HG03108 (cell line): ENCODE measurements at regions not wholly inside any gene's neighbourhood (a gene's known extent, or its start where the extent isn't known, plus 50 kb on each side); places are given as distances from the start of the nearest gene placed in this dataset.

Experiments
- ATAC-seq: cut with Tn5 transposase; IDR thresholded peaks from one replicate; pipeline ENCODE4 v1.9.1; 2021; ENCODE audit warnings: moderate library complexity; ENCODE audit not compliant: unreplicated experiment

DNA sequence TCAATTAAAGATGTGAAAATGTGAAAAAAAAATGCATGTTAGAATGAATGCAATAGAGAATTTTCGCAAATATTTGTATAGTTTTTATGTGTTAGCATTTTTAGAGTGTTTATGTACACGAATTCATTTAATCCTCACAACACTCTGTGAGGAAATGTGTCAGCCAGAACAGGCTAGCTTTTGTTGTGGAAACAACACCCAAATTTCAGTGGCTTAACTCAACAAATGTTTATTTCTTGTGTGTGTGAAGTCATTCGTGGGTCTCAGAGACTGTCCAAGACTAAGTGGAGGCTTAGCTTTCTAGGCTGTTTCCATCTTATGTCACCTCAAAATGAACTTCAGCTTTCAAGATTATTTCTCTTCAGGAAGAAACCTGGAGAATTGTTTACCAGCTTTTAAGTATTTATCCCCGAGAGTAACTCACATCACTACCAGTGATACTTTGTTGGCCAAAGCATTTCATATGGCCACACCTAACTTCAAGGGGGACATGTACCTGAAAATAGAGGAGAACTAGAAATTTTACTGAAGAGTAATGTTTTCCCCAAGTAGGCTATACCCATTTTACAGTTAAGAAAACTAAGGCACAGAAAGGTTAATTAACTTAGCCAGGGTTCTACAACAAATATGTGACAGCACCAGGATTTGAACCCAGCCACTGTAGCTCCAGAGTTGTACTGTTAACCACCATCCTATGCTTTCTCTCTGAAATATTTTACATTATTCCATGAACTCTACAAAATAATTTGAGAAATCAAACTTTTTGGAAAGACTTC, 306.1 kb downstream of the QKI start:
- ATAC-seq, result no peak

- no peak for ATAC-seq
Measured at GRCh38 chr6:163720005-163720404, 305.5 kb downstream of the QKI start.

- no peak for ATAC-seq
Measured at GRCh38 chr6:163719028-163719742, 304.7 kb downstream of the QKI start.

DNA sequence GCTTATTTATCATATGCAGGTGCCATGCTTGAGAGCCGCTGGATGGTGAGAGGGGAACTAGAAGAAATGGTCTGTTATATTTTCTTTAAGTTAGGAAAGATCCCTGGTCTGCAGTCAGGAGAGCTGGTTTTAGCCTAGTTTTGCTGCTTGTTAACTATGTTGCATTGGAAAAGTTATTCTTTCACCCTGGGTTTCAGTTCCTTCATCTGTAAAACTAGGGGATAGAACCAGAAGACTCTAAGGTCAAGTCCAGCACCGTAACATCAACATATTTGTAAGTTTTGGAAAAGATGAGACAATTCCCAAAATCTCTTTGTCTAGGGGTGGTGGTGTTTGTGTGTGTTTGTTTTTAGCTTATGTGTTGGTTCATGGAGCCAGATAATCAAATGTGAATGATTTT, 304.0 kb downstream of the QKI start:
- no peak for ATAC-seq

DNA sequence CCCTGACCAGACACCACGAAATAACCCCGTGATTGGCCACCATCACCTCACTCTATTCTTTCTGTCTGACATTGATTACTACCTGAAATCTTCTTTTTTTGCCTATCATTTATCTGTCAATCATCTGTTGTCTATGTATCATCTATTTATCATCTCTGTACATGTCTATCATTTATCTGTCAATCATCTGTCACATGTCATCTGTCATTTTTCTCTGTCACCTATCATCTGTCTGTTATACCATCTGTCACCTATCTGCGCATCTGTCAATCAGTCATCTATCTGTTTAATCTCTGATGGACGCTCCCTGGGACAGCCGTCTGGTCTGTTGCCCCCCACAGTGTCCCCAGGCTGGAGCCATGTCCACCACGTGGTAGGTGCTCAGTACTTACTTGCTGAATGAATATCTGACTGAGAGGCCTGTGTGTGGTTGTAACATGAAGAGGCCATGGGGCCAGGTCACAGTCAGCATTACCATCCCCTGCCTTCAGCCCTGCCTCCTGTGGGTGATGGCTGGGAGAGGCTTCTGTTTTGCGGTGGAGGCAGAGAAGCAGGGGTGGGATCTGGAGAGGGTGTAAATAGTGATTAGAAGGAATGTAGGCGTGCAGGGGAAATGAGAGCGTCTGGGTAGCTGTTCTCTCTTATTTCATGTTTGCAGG, 302.7 kb downstream of the QKI start:
- ATAC-seq, result no peak

DNA sequence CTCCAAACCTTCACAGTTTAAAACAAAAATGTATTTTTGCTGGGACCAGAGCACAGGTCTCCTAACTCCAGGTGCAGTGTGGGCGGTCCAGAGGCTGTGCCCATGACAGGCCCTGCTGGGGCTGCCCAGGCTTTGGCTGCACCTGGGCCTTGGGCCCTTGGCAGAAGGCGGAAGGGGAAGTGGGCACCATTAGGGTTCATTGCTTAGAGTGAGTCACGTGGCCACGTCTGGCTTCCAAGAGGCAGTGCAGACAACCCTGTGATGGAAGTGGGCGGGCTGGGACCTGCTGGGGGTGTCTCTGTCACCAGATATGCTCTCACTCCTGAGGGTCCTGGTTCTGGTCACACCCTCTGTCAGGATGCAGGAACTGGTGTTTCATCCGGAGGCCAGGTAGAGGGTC, 302.2 kb downstream of the QKI start:
- no peak for ATAC-seq

- no peak for ATAC-seq
Measured at GRCh38 chr6:163715846-163716245, 301.3 kb downstream of the QKI start.

DNA sequence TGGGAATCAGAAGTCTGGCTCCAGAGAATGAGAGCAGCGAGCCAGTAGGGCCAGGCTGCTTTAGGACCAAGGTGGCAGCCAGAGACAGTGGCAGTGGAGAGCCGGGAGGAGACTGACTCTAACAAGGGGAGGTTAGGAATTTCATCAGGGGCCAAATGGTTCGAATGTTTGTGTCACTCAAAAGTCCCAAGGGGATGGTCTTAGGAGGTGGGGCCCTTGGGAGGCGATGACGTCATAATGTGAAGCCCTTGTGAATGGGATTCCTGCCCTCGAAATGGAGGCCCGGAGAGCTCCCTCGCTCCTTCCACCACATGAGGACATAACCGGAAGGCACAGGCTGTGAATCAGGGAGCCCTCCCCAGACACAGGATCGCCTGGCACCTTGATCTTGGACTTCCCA, 299.7 kb downstream of the QKI start:
- ATAC-seq, result no peak

DNA sequence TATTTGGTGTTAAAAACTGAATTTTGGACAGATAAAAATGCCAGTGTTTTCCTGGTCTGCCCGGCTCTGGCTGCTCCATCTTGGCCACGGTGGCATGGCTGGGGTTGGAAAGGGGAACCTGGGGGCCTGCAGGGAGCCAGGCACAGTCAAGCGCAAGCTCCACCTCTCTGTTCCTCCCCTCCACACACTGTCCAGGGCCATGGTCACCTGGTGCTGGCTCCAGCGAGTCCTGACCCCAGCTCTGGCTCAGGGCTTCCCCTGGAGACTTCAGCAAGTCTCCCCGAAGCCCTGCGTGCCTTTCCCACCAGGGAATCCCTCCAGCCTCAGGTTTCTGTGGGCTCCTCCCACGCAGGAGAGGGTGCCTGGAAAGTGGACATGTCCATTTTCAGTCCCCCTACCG, 298.5 kb downstream of the QKI start:
- ATAC-seq, result no peak

- ATAC-seq, result no peak
Measured at GRCh38 chr6:163712566-163712961, 298.0 kb downstream of the QKI start.

DNA sequence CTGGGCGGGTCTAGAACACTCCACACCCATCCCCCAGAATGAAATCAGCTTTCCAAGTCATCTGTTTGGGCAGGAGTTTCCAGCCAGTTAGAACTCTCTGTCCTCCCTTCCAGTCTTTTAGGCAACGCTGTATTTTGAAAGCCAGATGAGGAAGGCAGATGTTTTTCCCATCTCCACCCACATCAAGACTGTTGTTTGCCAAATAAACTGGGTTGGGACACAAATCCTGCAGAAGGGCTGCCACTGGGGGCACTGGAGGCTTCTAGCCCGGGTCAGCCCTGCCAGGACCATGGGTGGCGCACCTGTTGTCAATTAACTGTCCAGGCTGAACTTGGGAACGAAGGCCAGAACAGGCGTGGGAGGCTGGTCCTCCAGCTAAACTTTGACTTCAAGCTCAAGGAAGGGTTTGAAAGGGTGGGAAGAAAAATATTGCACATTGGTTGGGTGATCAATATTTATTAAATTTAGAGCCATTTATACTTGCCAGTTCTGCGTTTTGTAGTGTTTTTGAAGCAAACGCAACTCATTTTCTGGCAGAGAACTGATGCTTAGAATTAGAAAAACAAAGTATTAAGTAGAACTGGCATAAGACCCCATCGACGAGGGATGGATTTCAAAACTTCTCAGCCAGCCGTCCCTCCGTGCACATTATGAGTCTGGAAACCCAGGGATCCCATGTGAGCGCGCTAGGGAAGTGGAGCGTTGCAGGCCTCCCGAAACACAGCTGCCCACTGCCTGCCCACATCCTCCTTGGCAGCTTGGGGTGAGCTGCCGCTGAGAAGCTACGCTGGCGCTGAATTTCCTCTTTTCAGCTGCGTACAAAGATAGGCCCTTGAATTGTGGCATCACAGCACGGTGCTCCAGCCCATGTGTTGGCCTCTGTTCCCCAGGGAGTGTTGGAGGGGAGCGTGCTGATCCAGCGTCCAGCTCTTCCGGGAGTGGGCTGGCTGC, 297.4 kb downstream of the QKI start:
- ATAC-seq, result peak; percentile 57

DNA sequence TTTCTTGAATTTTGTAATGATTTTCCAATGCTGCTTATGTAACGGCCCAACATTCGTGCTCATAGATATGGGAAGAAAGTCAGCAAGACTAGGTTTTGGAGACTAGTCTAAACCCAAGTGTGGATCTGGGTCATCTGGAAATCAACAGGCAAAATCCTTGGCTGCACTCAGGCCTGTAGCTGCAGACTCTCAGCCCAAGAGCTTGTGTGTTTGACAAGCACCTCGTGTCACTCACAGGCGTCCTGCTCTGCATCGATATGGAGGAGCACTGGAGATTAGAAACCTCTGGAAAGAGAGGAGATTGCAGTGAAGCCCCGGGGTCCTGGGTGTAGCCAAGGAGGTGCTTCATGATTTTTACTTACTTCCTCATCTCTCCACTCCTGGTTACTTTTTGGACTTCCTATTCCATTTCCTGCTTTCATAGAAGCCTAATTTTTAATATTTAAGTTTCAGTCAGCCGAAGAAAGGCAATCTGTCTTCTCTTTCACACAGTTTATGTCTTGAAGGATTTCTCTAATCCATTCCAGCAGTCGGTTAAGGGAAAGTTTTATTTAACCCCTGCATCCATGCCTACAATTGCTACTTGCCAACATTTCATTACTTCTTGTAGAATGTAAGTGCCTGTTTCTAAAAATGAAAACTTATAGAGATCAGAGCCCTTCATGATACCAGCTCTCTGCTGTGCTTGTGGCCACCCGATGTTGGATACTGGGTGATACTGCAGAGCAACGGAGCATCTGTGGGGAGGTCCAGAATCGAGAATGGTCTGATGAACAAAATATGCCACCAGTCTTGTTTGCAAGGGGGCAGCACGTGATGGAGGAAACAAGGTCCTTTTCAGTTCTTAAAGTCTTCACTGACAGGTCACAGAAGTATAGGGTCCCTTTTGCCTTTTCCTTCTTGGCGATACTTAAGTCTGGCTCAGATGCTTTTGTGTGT, 296.3 kb downstream of the QKI start:
- ATAC-seq, result no peak

- no peak for ATAC-seq
Measured at GRCh38 chr6:163709693-163710092, 295.2 kb downstream of the QKI start.

- no peak for ATAC-seq
Measured at GRCh38 chr6:163709255-163709654, 294.7 kb downstream of the QKI start.

DNA sequence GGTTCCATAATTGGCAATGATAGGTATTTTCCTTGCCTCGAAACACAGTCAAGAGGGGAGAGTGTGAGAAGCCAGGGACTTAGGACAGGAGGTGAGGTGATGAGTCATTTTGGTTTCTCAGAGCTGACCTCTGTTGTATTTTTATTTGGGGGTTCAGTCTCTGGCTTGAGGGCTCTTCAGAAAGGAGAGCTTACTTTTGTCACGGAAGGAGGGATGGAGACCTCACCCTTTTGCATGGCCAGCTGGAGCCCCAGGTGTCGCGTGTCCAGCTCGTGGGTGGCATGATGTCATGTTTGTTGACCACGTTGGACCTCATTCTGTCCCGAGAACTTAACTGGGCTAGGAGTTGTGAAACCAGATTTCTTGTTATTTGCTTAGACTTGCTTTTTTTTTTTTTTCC, 293.9 kb downstream of the QKI start:
- ATAC-seq, result peak; percentile 36

DNA sequence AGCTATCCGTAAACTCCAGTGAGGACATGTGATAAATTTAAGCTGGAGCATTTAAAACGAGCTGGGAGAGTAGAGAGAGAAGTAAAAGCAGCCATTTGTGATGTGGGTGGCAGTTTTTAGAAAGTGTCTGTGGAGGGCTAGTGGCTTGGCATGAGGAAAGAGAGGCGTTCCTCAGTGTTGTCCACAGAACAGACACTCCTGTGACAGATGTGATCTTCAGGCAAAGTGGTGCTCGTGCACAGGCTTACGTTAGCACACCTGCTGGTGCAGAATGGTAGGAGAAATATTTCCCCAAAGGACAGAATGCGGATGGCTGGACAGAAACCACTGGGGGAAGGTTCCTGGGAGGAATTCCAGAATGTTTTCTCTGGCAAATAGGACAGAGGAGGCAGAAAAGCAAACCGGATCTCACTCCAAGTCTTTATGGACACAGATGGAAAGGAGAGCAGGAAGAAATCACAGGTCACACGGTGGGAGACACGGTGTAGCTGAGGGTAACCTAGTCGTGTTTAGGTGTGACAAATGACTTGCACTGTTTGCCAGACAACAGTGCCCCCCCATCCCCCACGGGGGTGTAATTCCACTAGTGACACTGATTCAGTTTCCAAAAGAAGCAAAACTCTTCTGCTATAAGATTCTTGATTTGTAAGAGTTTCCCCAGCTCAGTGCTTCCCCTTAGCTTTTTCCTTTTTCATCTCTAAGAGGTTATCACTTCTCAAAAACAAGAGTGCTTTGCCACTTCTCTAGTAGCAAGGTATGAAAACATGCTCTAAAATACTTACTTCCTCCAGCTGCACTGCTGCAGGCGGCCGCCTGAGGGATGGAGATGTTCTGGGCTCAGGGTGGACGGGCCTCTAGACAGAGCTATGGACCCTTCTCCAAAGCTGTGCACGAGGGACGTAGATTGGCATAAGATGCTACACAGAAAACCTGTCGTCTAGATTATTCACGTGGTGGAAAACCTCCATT, 293.2 kb downstream of the QKI start:
- ATAC-seq, result peak; percentile 44

DNA sequence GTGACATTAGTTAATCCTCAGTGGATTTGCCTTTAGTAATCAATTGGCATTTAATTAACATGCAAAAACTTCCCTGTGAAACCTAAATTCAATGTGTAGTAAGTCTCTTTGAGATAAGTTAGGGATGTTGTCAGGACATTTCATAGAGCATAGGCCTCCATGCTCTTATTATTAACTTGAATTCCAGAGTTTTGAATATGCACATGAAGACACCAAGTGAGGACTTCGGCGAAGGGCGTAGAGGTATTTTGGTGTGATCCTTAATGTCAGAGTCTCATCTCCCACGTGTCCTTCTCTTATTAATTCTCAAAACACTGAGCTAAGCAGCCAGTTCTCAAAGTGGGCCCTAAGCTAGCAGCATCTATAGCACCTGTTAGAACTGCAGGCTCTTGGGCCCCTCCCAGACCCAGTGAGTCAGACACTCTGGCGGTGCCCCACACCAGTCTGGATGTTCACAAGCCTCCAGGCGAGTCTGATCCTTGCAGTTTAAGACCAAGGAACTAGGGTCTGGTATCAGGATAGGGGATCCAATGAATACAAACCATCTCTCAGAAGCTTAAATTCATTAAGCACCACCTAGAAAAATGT, 292.1 kb downstream of the QKI start:
- no peak for ATAC-seq

- peak; percentile 47 for ATAC-seq
Measured at GRCh38 chr6:163705923-163706322, 291.4 kb downstream of the QKI start.
